Breast epithelium (tissue), 3 donors: ENCODE measurements at regions not wholly inside any gene's neighbourhood (a gene's known extent, or its start where the extent isn't known, plus 50 kb on each side); places are given as distances from the start of the nearest gene placed in this dataset.

Experiments
- POLR2AphosphoS5 ChIP-seq, 3 donors: sonication (generic); formaldehyde crosslinking; IDR thresholded peaks; one replicate each; pipeline ENCODE4 v1.6.1; 2017; ENCODE audit warnings: antibody characterized with exemption in 3 of 3
- TF ChIP-seq, protein P1 (sequence below), 3 donors: fragments of 450-650 bp; IDR thresholded peaks; one replicate each; pipeline ENCODE4 v1.5.1; 2016 to 2017; ENCODE audit warnings: antibody characterized with exemption in 3 of 3, mild to moderate bottlenecking in 3 of 3, moderate library complexity in 3 of 3

DNA sequence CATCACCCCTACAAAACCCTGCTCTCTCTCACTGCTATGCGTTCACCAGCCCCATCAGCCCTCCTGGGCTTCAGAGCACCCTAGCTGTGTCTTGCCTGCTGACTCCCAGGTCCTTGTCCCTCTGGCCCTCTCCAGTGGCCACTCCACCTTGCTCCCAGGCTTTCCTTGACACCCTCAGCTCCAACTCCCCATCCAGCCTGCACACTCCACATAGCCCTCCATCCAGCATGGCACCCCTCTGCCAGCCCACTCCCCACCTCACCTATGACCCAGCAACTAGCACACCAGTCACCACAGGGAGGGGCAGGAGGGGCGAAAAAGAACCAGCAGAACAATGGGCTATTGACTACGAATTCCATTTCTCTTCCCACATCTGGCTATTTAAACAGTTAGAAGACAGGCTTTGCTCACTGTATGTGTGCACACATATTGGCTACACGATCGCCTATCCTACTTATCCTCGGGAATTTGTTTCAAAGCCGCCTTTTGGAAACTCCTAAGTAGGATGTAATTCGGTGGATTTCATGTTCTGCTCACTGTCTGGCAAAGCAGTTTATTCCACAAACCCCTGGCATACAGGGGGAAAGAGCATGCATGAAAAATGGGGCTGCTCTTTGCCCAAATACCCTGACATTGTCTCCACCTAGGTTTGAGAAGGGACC is 195.3 kb downstream of the SMAD2 start:
- TF ChIP-seq, protein P1, sequence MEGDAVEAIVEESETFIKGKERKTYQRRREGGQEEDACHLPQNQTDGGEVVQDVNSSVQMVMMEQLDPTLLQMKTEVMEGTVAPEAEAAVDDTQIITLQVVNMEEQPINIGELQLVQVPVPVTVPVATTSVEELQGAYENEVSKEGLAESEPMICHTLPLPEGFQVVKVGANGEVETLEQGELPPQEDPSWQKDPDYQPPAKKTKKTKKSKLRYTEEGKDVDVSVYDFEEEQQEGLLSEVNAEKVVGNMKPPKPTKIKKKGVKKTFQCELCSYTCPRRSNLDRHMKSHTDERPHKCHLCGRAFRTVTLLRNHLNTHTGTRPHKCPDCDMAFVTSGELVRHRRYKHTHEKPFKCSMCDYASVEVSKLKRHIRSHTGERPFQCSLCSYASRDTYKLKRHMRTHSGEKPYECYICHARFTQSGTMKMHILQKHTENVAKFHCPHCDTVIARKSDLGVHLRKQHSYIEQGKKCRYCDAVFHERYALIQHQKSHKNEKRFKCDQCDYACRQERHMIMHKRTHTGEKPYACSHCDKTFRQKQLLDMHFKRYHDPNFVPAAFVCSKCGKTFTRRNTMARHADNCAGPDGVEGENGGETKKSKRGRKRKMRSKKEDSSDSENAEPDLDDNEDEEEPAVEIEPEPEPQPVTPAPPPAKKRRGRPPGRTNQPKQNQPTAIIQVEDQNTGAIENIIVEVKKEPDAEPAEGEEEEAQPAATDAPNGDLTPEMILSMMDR (IDR thresholded peaks at IDR 0.05), result no peak
- TF ChIP-seq POLR2AphosphoS5 (IDR thresholded peaks at IDR 0.05), result no peak
